ENCODE measurements at regions not wholly inside any gene's neighbourhood (a gene's known extent, or its start where the extent isn't known, plus 50 kb on each side); places are given as distances from the start of the nearest gene placed in this dataset.

- TF ChIP-seq CTCF (IDR thresholded peaks at IDR 0.05; ENCODE audit: insufficient read depth, low read length) (no peak), REST (IDR thresholded peaks at IDR 0.05; ENCODE audit: insufficient replicate concordance, low read depth) (no peak), POLR2AphosphoS5 (IDR thresholded peaks at IDR 0.05; ENCODE audit: low read depth) (no peak), GABPA (IDR thresholded peaks at IDR 0.05; ENCODE audit: low read depth) (no peak)
Observed at GRCh38 chr5:27608992-27609391, 570.6 kb upstream of the CDH9 start.

All from HL-60 (cell line).